ENCODE measurements at regions not wholly inside any gene's neighbourhood (a gene's known extent, or its start where the extent isn't known, plus 50 kb on each side); places are given as distances from the start of the nearest gene placed in this dataset.

DNA sequence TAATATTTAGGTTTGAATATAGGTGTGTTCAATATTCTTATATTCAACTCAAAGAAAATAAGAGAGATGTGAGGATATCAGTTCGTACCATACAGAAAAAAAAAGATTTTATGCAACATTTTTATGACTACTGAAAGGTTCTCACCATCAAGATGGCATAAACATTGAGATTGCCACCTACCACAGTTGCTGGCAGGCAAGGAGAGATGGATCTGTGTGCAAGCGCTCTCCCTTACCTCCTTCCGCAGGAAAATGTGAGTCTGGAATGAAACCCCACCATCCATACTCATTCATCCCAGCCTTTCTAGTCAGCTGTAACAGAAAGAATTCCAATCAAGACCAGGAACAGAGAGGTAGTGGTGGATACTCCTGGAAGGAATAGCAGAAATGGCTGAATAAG, 376.9 kb downstream of the PPP3CA start:
- no peak for DNase-seq (ENCODE audit: low spot score)

- DNase-seq (ENCODE audit: low spot score), result no peak
Observed at GRCh38 chr4:100969925-100970324, 377.4 kb downstream of the PPP3CA start.

GRCh38 chr4:100968046-100968445, 379.3 kb downstream of the PPP3CA start:
- no peak for DNase-seq (ENCODE audit: low spot score)

DNA sequence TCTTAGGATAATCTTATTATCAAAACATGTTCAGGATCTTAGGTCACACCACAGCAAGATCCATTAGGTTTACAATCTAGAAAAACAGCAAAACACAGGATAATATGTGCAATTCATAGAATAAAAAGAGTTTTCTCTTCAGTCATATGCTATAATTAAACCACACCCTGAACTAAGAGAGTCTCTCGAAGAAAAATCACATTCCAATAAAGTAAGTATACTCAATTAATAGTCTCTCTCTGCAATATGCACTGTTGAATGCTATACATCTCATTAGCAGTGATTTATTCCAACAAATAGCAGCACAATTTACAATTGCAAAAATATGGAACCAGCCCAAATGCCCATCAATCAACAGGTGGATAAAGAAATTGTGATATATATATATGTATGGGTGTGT, 383.7 kb downstream of the PPP3CA start:
- no peak for DNase-seq (ENCODE audit: low spot score)

- no peak for DNase-seq (ENCODE audit: low spot score)
Observed at GRCh38 chr4:100962698-100963097, 384.6 kb downstream of the PPP3CA start.

DNA sequence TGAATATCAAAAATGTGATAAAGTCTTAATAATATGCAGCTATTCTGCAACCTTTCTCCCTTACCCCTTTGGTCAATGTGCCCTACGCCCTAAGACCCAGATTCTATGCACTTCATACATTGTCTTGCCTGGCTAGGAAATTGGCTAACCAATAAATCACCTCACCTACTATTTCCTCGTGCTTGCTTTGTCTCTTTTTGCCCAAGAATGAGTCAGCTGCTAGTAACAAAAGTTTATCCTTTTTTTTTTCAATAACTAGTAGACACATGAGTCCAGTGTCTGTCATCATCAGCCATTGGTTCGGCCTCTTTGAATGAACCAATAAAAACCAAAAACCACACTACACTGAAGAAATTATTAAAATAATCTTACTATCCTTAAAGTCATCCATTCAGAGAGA, 387.1 kb downstream of the PPP3CA start:
- DNase-seq (ENCODE audit: low spot score), result peak; percentile 20

DNA sequence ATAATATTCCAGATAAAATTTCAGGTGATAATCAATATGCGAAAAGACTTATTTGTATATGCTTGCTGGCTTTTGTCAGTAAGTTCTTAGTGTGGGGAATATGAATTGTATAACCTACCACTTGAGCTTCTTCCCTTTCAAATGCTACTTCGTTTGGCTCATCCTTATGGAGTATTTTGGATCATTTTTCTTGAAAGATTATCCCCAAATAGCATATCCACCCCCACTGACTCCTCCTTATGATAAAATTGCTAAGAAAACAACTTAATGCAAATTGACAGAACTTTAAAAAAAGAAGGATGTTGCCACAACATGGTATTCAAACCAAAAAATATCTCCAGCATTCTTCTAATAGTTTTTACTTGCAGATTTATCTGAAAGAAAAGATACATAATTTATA, 393.3 kb downstream of the PPP3CA start:
- DNase-seq (ENCODE audit: low spot score), result no peak

DNA sequence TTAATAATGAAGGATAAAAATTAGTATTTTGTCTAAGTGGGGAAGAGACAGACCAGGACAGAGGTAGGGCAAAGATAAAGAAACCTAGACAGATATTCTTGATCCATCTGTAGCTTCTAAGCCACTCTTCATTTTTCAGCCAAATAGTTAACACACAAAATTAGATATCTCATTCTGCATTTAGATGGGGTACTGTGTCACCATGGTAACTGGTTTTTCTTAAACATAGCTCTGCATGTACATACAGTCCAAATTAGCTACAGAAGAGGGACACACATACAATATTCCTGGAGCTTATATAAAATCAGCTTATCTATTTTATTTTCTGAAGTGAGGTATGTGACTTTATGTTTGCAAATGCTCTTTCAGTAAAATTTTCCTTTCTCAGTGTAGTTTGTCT, 393.7 kb downstream of the PPP3CA start:
- DNase-seq (ENCODE audit: low spot score), result no peak

DNA sequence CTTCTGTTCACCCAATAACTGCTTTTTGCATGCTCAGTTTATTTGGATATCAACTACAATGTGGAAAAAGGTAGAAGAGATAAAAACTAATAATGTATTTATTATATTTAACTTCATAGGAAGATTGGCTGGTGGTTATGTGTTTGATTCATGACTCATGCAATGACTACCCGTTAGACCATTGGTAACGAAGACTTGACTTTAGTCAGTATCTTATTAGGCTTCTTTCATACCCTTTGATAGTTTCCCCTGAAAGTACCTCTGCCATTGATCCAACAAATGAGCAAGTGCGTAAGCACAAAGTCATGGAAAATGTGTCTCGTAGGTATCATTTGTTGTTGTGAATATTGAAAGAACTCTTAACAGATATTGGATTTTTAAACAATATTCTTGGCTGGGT, 394.7 kb downstream of the PPP3CA start:
- no peak for DNase-seq (ENCODE audit: low spot score)

DNA sequence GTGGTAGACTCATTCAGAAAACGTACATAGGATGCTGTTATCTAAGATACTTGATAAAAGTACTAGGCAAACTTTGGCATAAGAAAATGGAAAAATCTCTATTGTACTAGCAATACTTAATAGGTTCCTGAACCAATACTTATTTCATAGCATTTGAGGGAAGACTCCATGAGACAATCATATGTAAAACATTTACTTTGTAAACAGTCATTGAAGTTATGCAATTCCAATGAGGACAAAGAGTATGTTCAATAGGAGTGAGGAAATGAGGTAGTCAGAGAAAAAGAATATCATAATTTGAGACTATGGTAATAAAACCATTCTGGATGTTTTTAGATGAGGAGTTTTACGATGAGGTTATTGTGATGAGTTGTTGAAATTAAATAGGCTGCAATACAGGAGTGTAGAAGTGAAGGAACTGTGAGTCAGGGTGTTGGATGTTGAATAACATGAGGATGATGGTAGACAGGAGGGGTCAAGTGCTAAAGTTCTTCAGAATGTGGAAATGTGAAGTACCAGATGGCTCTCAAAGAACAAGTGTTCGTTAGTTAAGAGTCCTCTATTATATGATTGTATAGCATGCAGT, 397.9 kb downstream of the PPP3CA start:
- no peak for DNase-seq (ENCODE audit: low spot score)

- DNase-seq (ENCODE audit: low spot score), result no peak
Observed at GRCh38 chr4:100948911-100949310, 398.4 kb downstream of the PPP3CA start.

DNA sequence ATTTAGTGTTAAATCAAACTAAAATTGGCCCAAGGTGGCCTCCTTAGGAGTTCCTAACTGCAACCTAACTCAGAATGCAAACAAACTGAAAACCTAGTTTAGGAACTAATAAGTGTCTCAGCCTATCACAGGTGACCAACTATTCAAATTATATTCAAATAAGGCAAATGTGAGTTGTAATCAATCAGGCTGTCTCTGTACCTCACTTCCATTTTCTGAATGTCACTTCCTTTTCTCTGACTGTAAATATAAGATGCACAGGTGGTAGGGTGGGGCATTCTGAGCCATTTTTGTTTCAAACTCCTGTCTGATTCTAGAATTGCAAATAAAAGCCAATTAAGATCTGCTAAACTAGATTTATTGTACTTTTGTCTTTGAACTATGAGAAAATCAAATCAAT, 401.5 kb downstream of the PPP3CA start:
- DNase-seq (ENCODE audit: low spot score), result no peak

- DNase-seq (ENCODE audit: low spot score), result no peak
Observed at GRCh38 chr4:100938698-100939097, 408.6 kb downstream of the PPP3CA start.

DNA sequence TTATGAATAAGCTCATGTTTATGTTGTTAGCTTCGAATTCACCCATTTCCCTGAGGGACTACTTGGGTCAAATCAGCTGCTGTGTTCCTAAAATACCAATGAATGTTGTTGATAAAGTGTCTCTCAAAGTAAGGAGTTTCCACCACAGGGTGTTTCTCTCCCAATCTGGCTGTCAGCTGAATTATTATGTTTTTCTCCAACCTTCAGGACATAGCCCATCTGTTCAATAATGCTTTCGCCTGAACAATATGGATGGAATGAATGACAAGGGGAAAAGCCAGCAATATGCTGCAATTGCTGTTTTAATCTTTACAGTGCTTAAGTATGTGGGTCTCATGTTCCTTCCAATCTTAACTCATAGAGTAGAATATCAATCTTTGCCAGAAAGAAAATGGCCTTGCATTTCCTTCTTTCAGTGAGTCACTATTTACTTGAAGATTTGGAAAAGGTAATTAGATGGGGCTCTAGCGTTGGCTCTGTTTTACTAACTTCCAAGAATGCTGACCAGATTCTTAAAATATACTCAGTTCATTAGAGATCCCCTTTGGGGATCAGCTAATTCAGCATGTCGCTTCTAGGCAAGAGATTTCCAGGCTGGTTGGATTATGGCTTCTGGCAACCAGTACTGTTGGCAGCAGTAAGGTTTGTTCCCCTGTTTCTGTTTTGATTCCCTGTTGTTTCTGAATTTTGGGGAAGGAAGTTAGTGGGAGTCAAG, 410.5 kb downstream of the PPP3CA start:
- no peak for DNase-seq (ENCODE audit: low spot score)

DNA sequence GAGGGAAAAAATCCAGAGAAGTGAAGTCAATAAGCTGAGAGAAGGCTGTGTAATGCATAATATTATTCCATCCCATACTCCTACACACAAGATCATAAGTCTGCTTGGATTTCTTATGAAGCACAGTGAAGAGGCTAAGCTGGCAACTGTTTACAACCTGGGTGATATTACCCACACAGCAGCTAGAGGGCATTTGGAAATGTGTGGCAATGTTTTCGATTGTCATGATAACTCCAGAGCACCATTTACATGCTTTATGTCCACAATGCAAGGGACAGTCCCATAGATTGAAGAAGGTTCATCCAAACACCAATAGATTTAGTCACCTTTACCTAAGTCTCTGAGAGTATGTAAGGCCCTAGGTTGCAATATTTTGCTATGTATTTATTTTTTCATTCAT, 412.2 kb downstream of the PPP3CA start:
- peak; percentile 17 for DNase-seq (ENCODE audit: low spot score)

DNA sequence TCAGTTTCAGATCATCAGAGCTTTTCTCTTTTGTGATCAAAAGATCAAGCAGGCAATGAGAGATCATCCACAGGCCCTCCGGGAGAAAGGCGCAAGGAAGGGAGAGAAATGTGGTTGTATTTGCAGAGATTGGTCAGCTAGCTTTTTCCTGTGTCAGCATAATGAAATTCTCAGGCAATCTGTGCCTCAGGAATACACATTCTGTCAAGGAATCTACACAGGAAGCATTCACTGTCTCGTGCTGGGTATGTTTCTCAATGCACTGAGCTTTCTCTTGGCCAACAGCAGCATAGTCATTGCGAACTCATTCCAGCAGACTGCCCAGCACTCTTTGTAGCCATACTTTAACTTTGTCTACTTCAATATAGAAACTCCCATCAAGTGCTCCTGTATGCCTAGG, 413.7 kb downstream of the PPP3CA start:
- peak; percentile 2 for DNase-seq (ENCODE audit: low spot score)

- no peak for DNase-seq (ENCODE audit: low spot score)
Observed at GRCh38 chr4:100929758-100930157, 411.9 kb upstream of the EMCN start.

DNA sequence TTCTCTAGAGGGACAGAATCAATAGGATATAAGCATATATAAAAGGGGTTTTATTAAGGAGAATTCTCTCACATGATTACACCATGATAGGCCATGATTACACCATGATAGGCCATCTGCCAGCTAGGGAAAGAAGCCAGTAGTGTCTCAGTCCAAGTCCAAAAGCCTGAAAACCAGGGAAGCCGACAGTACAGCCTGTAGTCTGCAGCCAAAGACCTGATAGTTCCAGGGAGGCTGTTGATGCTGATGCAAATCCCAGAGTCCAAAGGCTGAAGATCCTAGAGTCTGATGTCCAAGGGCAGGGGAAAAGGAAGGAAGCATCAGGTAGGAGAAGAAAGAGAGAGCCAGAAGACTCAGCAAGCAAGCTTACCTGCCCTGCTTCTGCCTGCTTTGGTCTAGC, 411.3 kb upstream of the EMCN start:
- no peak for DNase-seq (ENCODE audit: low spot score)

DNA sequence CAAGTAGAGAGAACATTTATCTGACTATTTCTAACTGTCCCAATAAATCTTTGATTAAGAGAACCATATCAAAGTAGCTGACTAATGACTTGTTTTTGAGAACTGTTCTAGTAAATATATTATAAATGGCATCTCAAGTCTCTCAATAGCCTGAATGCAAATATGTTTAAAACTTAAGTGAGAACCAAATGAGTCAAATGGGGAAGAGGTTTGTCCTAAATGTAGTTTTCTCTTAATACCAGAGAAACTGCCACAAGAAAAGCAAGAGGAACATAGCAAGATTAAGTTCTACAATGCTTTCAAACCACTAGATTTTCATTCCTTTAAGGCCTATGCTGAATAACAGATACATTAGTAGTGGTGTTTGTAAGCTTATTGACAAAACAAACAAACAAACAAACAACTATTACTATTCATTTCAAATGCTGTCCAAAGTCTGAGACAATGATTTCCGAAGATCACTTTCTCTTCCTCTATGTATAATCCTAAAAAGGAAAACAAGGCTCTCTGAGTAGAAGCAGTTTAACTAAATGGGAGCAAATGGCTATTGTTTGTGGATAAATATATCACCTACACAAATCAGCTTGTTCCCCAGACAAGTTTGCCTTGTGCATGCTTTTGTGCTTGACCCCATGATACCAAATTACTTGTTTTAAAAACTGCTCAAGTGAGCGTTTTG, 408.4 kb upstream of the EMCN start:
- DNase-seq (ENCODE audit: low spot score), result no peak

DNA sequence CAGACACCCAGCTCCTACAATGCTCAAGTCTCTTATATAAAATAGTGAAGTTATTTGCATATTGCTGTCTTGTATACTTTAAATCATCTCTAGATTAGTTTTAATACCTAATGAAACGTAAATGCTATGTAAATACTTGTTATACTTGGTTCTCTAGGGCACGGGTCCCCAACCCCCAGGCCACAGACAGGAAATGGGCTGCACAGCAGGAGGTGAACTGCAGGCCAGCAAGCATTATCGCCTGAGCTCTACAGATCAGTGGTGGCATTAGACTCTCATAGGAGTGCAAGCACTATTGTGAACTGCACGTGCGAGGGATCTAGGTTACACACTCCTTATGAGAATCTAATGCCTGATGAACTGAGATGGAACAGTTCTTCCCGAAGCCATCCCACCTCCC, 395.9 kb upstream of the EMCN start:
- no peak for DNase-seq (ENCODE audit: low spot score)

DNA sequence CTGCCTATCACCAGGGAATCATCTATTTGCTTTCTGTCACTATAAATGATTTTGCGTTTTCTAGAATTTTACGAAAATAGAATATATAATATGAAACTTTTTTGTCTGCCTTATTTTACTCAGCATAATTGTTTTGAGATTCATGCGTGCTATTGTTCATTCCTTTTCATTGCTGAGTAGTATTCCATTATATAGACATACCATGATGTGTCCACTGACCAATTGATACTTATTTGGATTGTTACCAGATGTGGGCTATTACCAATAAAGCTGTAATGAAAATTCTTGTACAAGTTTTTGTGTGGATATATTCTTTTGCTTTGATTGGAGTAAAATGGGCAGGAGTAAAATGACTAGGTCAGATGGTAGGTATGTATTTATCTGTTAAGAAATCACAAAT, 390.7 kb upstream of the EMCN start:
- no peak for DNase-seq (ENCODE audit: low spot score)

GRCh38 chr4:100907465-100908454, 389.9 kb upstream of the EMCN start:
- DNase-seq (ENCODE audit: low spot score), result peak; percentile 35
